GM18517 (cell line): ENCODE measurements at regions not wholly inside any gene's neighbourhood (a gene's known extent, or its start where the extent isn't known, plus 50 kb on each side); places are given as distances from the start of the nearest gene placed in this dataset.

Experiments
- ATAC-seq: cut with Tn5 transposase; IDR thresholded peaks from one replicate; pipeline ENCODE4 v1.9.1; 2021; ENCODE audit warnings: mild to moderate bottlenecking, moderate library complexity; ENCODE audit not compliant: unreplicated experiment

- ATAC-seq, result no peak
Measured at GRCh38 chr9:89877051-89878002, 272.5 kb downstream of the GADD45G start.

- ATAC-seq, result no peak
Measured at GRCh38 chr9:89878003-89878411, 273.2 kb downstream of the GADD45G start.

- ATAC-seq, result no peak
Measured at GRCh38 chr9:89878687-89879086, 273.9 kb downstream of the GADD45G start.

GRCh38 chr9:89879276-89879675, 274.5 kb downstream of the GADD45G start:
- ATAC-seq, result no peak

- no peak for ATAC-seq
Measured at GRCh38 chr9:89879701-89880100, 274.9 kb downstream of the GADD45G start.

- ATAC-seq, result no peak
Measured at GRCh38 chr9:89880161-89880560, 275.3 kb downstream of the GADD45G start.

GRCh38 chr9:89880721-89881120, 275.9 kb downstream of the GADD45G start:
- ATAC-seq, result no peak

GRCh38 chr9:89881431-89881830, 276.6 kb downstream of the GADD45G start:
- ATAC-seq, result no peak

- ATAC-seq, result no peak
Measured at GRCh38 chr9:89882930-89883361, 278.1 kb downstream of the GADD45G start.

- ATAC-seq, result no peak
Measured at GRCh38 chr9:89883401-89884341, 278.9 kb downstream of the GADD45G start.

- ATAC-seq, result no peak
Measured at GRCh38 chr9:89884356-89885083, 279.7 kb downstream of the GADD45G start.

- ATAC-seq, result no peak
Measured at GRCh38 chr9:89885156-89885555, 280.3 kb downstream of the GADD45G start.

GRCh38 chr9:89886281-89886700, 281.5 kb downstream of the GADD45G start:
- no peak for ATAC-seq

- no peak for ATAC-seq
Measured at GRCh38 chr9:89887286-89887685, 282.5 kb downstream of the GADD45G start.

- ATAC-seq, result no peak
Measured at GRCh38 chr9:89888233-89888632, 283.4 kb downstream of the GADD45G start.

GRCh38 chr9:89888677-89889076, 283.9 kb downstream of the GADD45G start:
- no peak for ATAC-seq

- no peak for ATAC-seq
Measured at GRCh38 chr9:89889865-89890264, 285.1 kb downstream of the GADD45G start.

- ATAC-seq, result no peak
Measured at GRCh38 chr9:89890326-89890980, 285.6 kb downstream of the GADD45G start.

GRCh38 chr9:89891221-89891590, 286.4 kb downstream of the GADD45G start:
- ATAC-seq, result no peak

GRCh38 chr9:89891591-89892304, 286.9 kb downstream of the GADD45G start:
- no peak for ATAC-seq
